Stimulated activated CD8-positive, alpha-beta memory T cell treated with anti-CD3 and anti-CD28 coated beads, Interleukin-7, amount 100 ng/mL, for 48 hours (primary cell): ENCODE measurements at regions not wholly inside any gene's neighbourhood (a gene's known extent, or its start where the extent isn't known, plus 50 kb on each side); places are given as distances from the start of the nearest gene placed in this dataset.
"Not testable (repeated sequence)": the region's sequence is repeated elsewhere in the genome, so short reads cannot be mapped to it uniquely, and the experiment has no call there.

Source experiments
- DNase-seq, 2 donors: peaks; one replicate each; pipeline ENCODE4 v3.0.0-alpha.2; 2020; ENCODE audit warnings: low read depth in 1 of 2; ENCODE audit errors: extremely low read depth in 1 of 2

GRCh38 chr10:3580565-3580964 is 204.4 kb downstream of the KLF6 start:
- DNase-seq, result no peak

GRCh38 chr10:3579845-3580244 is 205.2 kb downstream of the KLF6 start:
- no peak for DNase-seq

GRCh38 chr10:3578682-3579081 is 206.3 kb downstream of the KLF6 start:
- DNase-seq, result no peak

GRCh38 chr10:3578159-3578558 is 206.8 kb downstream of the KLF6 start:
- no peak for DNase-seq

GRCh38 chr10:3574451-3574850 is 210.6 kb downstream of the KLF6 start:
- DNase-seq, result no peak

GRCh38 chr10:3573498-3573897 is 211.5 kb downstream of the KLF6 start:
- DNase-seq, result no peak

- no peak for DNase-seq
These were observed 213.6 kb downstream of the KLF6 start for GRCh38 chr10:3571310-3571825.

- no peak for DNase-seq
These were observed 214.1 kb downstream of the KLF6 start for GRCh38 chr10:3570855-3571266.

- DNase-seq, result no peak
These were observed 214.8 kb downstream of the KLF6 start for GRCh38 chr10:3570131-3570729.

GRCh38 chr10:3568983-3569382 is 216.0 kb downstream of the KLF6 start:
- DNase-seq, result no peak

- DNase-seq, result no peak
These were observed 216.6 kb downstream of the KLF6 start for GRCh38 chr10:3568392-3568791.

- no peak for DNase-seq
These were observed 217.6 kb downstream of the KLF6 start for GRCh38 chr10:3567291-3567963.

GRCh38 chr10:3566627-3567026 is 218.4 kb downstream of the KLF6 start:
- no peak for DNase-seq

- DNase-seq, result no peak
These were observed 220.5 kb downstream of the KLF6 start for GRCh38 chr10:3564346-3565002.

GRCh38 chr10:3563298-3563697 is 221.7 kb downstream of the KLF6 start:
- peak in 1 of 2 donors; percentile 45 for DNase-seq

- DNase-seq, result not testable (repeated sequence)
These were observed 224.4 kb downstream of the KLF6 start for GRCh38 chr10:3560628-3561027.

- no peak for DNase-seq
These were observed 225.5 kb downstream of the KLF6 start for GRCh38 chr10:3559527-3559926.

GRCh38 chr10:3559011-3559410 is 226.0 kb downstream of the KLF6 start:
- no peak for DNase-seq

- DNase-seq, result not testable (repeated sequence)
These were observed 228.6 kb downstream of the KLF6 start for GRCh38 chr10:3556191-3557017.

- no peak for DNase-seq
These were observed 230.9 kb downstream of the KLF6 start for GRCh38 chr10:3554121-3554522.

- DNase-seq, result no peak
These were observed 232.7 kb downstream of the KLF6 start for GRCh38 chr10:3552281-3552680.
